SK-N-SH treated with all-trans-retinoic acid at 6 μM for 48 hours (cell line): ENCODE measurements at regions not wholly inside any gene's neighbourhood (a gene's known extent, or its start where the extent isn't known, plus 50 kb on each side); places are given as distances from the start of the nearest gene placed in this dataset.

ENCODE experiments used
- ATAC-seq: fragments of 200-7000 bp; cut with Tn5 transposase; 3 replicates; pipeline ENCODE4 v1.9.1; 2020; ENCODE audit warnings: mild to moderate bottlenecking, moderate library complexity
- ARNTL ChIP-seq: fragments of 450-650 bp; formaldehyde crosslinking; IDR thresholded peaks from 2 replicates; pipeline ENCODE4 v1.5.0; 2020; ENCODE audit warnings: low read depth, mild to moderate bottlenecking, moderate library complexity, borderline replicate concordance
- BACH2 ChIP-seq: fragments of 250-450 bp; sonication (Bioruptor Pico); IDR thresholded peaks from 2 replicates; pipeline ENCODE4 v1.9.0; 2021; ENCODE audit warnings: mild to moderate bottlenecking, borderline replicate concordance
- CSDC2 ChIP-seq: fragments of 250-450 bp; sonication (Bioruptor Pico); IDR thresholded peaks from 2 replicates; pipeline ENCODE4 v1.5.0; 2020; ENCODE audit warnings: mild to moderate bottlenecking, moderate library complexity
- GLIS3 ChIP-seq: fragments of 250-450 bp; sonication (Bioruptor Pico); IDR thresholded peaks from 2 replicates; pipeline ENCODE4 v1.5.0; 2020; ENCODE audit warnings: mild to moderate bottlenecking, moderate library complexity
- ISL1 ChIP-seq: fragments of 250-450 bp; sonication (Bioruptor Pico); IDR thresholded peaks from 2 replicates; pipeline ENCODE4 v2.1.2; 2022; ENCODE audit warnings: mild to moderate bottlenecking, moderate library complexity
- OSR1 ChIP-seq: fragments of 250-450 bp; sonication (Bioruptor Pico); IDR thresholded peaks from 2 replicates; pipeline ENCODE4 v1.8.0; 2022; ENCODE audit warnings: moderate library complexity, mild to moderate bottlenecking, inconsistent platforms
- PPARA ChIP-seq: fragments of 250-450 bp; sonication (Bioruptor Pico); IDR thresholded peaks from 2 replicates; pipeline ENCODE4 v1.5.0; 2020; ENCODE audit warnings: mild to moderate bottlenecking, borderline replicate concordance
- SNAI2 ChIP-seq: fragments of 250-450 bp; sonication (Bioruptor Pico); IDR thresholded peaks from 2 replicates; pipeline ENCODE4 v1.5.0; 2020; ENCODE audit warnings: mild to moderate bottlenecking, moderate library complexity
- TCF4 ChIP-seq: fragments of 250-450 bp; sonication (Bioruptor Pico); IDR thresholded peaks from 2 replicates; pipeline ENCODE4 v1.8.0; 2021; ENCODE audit warnings: mild to moderate bottlenecking, moderate library complexity, borderline replicate concordance
- TOX ChIP-seq: fragments of 250-450 bp; sonication (Bioruptor Pico); IDR thresholded peaks from 2 replicates; pipeline ENCODE4 v1.8.0; 2021; ENCODE audit warnings: mild to moderate bottlenecking, moderate library complexity, borderline replicate concordance
- ZC3H10 ChIP-seq: fragments of 250-450 bp; sonication (Bioruptor Pico); IDR thresholded peaks from 2 replicates; pipeline ENCODE4 v1.5.1; 2021; ENCODE audit warnings: mild to moderate bottlenecking, moderate library complexity
- ZFP3 ChIP-seq: fragments of 250-450 bp; sonication (Bioruptor Pico); IDR thresholded peaks from 2 replicates; pipeline ENCODE4 v1.5.0; 2020; ENCODE audit warnings: mild to moderate bottlenecking, moderate library complexity
- ZFP30 ChIP-seq: fragments of 450-650 bp; formaldehyde crosslinking; IDR thresholded peaks from 2 replicates; pipeline ENCODE4 v1.5.0; 2022; ENCODE audit warnings: mild to moderate bottlenecking, moderate library complexity
- ZNF565 ChIP-seq: fragments of 450-650 bp; formaldehyde crosslinking; conservative IDR thresholded peaks from 2 replicates; pipeline ENCODE4 v1.5.0; 2020; ENCODE audit warnings: low read depth, mild to moderate bottlenecking, moderate library complexity
- ZNF70 ChIP-seq: fragments of 450-650 bp; formaldehyde crosslinking; IDR thresholded peaks from 2 replicates; pipeline ENCODE4 v1.5.0; 2020; ENCODE audit warnings: mild to moderate bottlenecking, moderate library complexity
- ZNF8 ChIP-seq: fragments of 450-650 bp; formaldehyde crosslinking; IDR thresholded peaks from 2 replicates; pipeline ENCODE4 v1.5.0; 2020; ENCODE audit warnings: mild to moderate bottlenecking, moderate library complexity
- TF ChIP-seq, protein P1 (sequence below): fragments of 250-450 bp; sonication (Bioruptor Pico); IDR thresholded peaks from 2 replicates; pipeline ENCODE4 v1.8.0; 2021; ENCODE audit warnings: low read depth, mild to moderate bottlenecking, moderate library complexity, borderline replicate concordance
- TF ChIP-seq, protein P2 (sequence below): fragments of 250-450 bp; sonication (Bioruptor Pico); IDR thresholded peaks from 2 replicates; pipeline ENCODE4 v1.5.0; 2020; ENCODE audit warnings: mild to moderate bottlenecking, moderate library complexity
- TF ChIP-seq, protein P3 (sequence below): fragments of 250-450 bp; sonication (Bioruptor Pico); IDR thresholded peaks from 2 replicates; pipeline ENCODE4 v1.5.1; 2021; ENCODE audit warnings: mild to moderate bottlenecking, moderate library complexity
- TF ChIP-seq, protein P4 (sequence below): fragments of 250-450 bp; sonication (Bioruptor Pico); IDR thresholded peaks from 2 replicates; pipeline ENCODE4 v1.5.1; 2020; ENCODE audit warnings: low read depth, mild to moderate bottlenecking, moderate library complexity

DNA sequence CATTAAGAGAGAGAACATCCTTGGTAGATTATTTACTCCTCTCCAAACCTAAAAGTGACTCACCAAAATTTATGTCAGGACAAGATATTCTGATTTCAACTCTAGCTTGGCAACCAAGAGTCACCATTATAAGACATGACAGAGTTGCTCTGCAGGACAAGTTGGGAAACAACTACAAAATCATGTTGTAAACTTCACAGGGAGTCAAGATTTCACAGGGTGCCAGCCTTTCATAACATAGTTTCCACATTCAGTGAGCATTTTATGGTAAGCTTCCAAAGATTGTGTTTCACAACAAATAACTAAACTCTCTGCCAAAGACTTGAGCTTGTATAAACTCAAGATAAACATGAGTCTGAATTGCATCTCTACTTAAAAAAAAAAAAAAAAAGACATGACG lies 121.0 kb upstream of the DIAPH2 start:
- no peak for ATAC-seq
- no peak for TF ChIP-seq OSR1 (CRISPR knock-in tag)
- TF ChIP-seq, protein P1, sequence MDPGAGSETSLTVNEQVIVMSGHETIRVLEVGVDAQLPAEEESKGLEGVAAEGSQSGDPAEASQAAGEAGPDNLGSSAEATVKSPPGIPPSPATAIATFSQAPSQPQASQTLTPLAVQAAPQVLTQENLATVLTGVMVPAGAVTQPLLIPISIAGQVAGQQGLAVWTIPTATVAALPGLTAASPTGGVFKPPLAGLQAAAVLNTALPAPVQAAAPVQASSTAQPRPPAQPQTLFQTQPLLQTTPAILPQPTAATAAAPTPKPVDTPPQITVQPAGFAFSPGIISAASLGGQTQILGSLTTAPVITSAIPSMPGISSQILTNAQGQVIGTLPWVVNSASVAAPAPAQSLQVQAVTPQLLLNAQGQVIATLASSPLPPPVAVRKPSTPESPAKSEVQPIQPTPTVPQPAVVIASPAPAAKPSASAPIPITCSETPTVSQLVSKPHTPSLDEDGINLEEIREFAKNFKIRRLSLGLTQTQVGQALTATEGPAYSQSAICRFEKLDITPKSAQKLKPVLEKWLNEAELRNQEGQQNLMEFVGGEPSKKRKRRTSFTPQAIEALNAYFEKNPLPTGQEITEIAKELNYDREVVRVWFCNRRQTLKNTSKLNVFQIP (CRISPR knock-in tag), result no peak
- no peak for TF ChIP-seq BACH2 (CRISPR knock-in tag)
- TF ChIP-seq, protein P2, sequence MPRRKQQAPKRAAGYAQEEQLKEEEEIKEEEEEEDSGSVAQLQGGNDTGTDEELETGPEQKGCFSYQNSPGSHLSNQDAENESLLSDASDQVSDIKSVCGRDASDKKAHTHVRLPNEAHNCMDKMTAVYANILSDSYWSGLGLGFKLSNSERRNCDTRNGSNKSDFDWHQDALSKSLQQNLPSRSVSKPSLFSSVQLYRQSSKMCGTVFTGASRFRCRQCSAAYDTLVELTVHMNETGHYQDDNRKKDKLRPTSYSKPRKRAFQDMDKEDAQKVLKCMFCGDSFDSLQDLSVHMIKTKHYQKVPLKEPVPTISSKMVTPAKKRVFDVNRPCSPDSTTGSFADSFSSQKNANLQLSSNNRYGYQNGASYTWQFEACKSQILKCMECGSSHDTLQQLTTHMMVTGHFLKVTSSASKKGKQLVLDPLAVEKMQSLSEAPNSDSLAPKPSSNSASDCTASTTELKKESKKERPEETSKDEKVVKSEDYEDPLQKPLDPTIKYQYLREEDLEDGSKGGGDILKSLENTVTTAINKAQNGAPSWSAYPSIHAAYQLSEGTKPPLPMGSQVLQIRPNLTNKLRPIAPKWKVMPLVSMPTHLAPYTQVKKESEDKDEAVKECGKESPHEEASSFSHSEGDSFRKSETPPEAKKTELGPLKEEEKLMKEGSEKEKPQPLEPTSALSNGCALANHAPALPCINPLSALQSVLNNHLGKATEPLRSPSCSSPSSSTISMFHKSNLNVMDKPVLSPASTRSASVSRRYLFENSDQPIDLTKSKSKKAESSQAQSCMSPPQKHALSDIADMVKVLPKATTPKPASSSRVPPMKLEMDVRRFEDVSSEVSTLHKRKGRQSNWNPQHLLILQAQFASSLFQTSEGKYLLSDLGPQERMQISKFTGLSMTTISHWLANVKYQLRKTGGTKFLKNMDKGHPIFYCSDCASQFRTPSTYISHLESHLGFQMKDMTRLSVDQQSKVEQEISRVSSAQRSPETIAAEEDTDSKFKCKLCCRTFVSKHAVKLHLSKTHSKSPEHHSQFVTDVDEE (CRISPR knock-in tag), result no peak
- TF ChIP-seq, protein P3, sequence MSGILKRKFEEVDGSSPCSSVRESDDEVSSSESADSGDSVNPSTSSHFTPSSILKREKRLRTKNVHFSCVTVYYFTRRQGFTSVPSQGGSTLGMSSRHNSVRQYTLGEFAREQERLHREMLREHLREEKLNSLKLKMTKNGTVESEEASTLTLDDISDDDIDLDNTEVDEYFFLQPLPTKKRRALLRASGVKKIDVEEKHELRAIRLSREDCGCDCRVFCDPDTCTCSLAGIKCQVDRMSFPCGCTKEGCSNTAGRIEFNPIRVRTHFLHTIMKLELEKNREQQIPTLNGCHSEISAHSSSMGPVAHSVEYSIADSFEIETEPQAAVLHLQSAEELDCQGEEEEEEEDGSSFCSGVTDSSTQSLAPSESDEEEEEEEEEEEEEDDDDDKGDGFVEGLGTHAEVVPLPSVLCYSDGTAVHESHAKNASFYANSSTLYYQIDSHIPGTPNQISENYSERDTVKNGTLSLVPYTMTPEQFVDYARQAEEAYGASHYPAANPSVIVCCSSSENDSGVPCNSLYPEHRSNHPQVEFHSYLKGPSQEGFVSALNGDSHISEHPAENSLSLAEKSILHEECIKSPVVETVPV (CRISPR knock-in tag), result no peak
- TF ChIP-seq GLIS3 (CRISPR knock-in tag), result no peak
- no peak for TF ChIP-seq ZNF8 (CRISPR knock-in tag)
- TF ChIP-seq ZFP3 (CRISPR knock-in tag), result no peak
- TF ChIP-seq ZNF565, result no peak
- no peak for TF ChIP-seq ZC3H10
- TF ChIP-seq ZNF70 (CRISPR knock-in tag), result no peak
- no peak for TF ChIP-seq TOX
- TF ChIP-seq, all 23 proteins: peak for 0

DNA sequence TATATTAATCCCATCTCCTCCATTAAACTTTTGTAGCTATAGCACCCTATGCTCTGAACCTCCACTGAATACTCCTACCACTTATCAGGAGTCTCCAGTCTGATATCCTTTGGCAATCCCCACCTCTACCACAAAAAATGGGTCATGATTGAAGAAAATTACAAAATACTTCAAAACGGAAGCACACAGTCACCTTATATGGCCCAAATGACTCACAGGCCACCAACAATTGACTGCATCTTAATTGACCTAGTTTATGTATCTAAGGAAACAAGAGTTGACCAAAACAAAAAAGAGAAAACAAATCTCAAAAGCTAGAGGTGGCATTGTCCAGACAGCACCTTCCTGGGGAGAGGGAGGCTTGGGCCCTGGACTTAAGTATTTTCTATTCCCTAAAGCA lies 120.0 kb upstream of the DIAPH2 start:
- ATAC-seq, result no peak

DNA sequence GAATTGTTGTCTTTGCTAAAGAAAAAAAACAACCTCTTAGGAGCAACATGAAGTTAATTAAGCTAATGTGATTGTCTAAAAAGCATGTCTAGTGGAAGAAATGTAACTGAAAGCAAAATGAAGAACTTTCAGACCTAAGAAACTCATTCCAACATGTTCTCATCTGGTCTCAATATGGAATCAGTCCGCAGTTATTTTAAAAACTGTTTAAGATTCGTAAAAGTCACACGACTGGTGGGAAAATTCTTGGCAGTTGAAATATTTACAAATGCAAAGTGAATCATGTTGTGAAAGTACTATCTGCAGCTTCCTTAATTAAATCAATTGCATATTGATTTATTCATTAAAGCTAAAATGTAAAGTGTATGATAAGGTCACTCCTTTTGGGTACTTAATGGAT lies 117.8 kb upstream of the DIAPH2 start:
- ATAC-seq, result no peak
- TF ChIP-seq ISL1 (no peak), BACH2 (CRISPR knock-in tag) (no peak), ZC3H10 (no peak), ZFP30 (no peak), ZNF8 (CRISPR knock-in tag) (no peak), PPARA (CRISPR knock-in tag) (no peak), CSDC2 (CRISPR knock-in tag) (no peak), ZNF70 (CRISPR knock-in tag) (no peak), SNAI2 (no peak)
- TF ChIP-seq, protein P1 (CRISPR knock-in tag), result no peak
- TF ChIP-seq, protein P4, sequence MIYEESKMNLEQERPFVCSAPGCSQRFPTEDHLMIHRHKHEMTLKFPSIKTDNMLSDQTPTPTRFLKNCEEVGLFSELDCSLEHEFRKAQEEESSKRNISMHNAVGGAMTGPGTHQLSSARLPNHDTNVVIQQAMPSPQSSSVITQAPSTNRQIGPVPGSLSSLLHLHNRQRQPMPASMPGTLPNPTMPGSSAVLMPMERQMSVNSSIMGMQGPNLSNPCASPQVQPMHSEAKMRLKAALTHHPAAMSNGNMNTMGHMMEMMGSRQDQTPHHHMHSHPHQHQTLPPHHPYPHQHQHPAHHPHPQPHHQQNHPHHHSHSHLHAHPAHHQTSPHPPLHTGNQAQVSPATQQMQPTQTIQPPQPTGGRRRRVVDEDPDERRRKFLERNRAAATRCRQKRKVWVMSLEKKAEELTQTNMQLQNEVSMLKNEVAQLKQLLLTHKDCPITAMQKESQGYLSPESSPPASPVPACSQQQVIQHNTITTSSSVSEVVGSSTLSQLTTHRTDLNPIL, result no peak
- TF ChIP-seq, protein P3 (CRISPR knock-in tag), result no peak

More for the DNA sequence above, 120.0 kb upstream of the DIAPH2 start:
- TF ChIP-seq SNAI2, result no peak
- TF ChIP-seq TCF4, result no peak
- no peak for TF ChIP-seq ISL1
- TF ChIP-seq TOX, result no peak
- TF ChIP-seq, protein P2 (CRISPR knock-in tag), result no peak
- no peak for TF ChIP-seq ZFP30
- TF ChIP-seq ARNTL, result no peak
- no peak for TF ChIP-seq CSDC2 (CRISPR knock-in tag)
- no peak for TF ChIP-seq PPARA (CRISPR knock-in tag)
- TF ChIP-seq, all 23 proteins: peak for 0
